HepG2 (cell line): ENCODE measurements at regions not wholly inside any gene's neighbourhood (a gene's known extent, or its start where the extent isn't known, plus 50 kb on each side); places are given as distances from the start of the nearest gene placed in this dataset.
"Not testable (repeated sequence)": the region's sequence is repeated elsewhere in the genome, so short reads cannot be mapped to it uniquely, and the experiment has no call there.

Experiments used
- ARID3A ChIP-seq: IDR thresholded peaks from 2 replicates; pipeline ENCODE4 v1.6.1; 2012; ENCODE audit warnings: low read depth, low read length, improper control_type of control experiment
- HDAC6 ChIP-seq: fragments of 200-600 bp; sonication (generic); IDR thresholded peaks from 2 replicates; pipeline ENCODE4 v1.7.0; 2017; ENCODE audit warnings: mild to moderate bottlenecking, antibody characterized with exemption, low read length, low read depth
- MEIS1 ChIP-seq: sonication (generic); formaldehyde crosslinking; IDR thresholded peaks from 2 replicates; pipeline ENCODE4 v1.9.0; 2021; ENCODE audit warnings: mild to moderate bottlenecking, missing genetic modification reagents, moderate library complexity, borderline replicate concordance
- MYC ChIP-seq: sonication (generic); formaldehyde crosslinking; IDR thresholded peaks from 2 replicates; pipeline ENCODE4 v1.9.0; 2021; ENCODE audit warnings: missing genetic modification reagents, borderline replicate concordance
- ZNF235 ChIP-seq: sonication (generic); formaldehyde crosslinking; IDR thresholded peaks from 2 replicates; pipeline ENCODE4 v1.8.1; 2023; ENCODE audit warnings: mild to moderate bottlenecking, missing genetic modification reagents, borderline replicate concordance
- ZNF253 ChIP-seq: sonication (generic); formaldehyde crosslinking; IDR thresholded peaks from 2 replicates; pipeline ENCODE4 v1.8.0; 2022; ENCODE audit warnings: mild to moderate bottlenecking, missing genetic modification reagents, borderline replicate concordance
- ZNF432 ChIP-seq: sonication (generic); formaldehyde crosslinking; IDR thresholded peaks from 2 replicates; pipeline ENCODE4 v1.5.0; 2020; ENCODE audit warnings: missing genetic modification reagents, mild to moderate bottlenecking, borderline replicate concordance
- TF ChIP-seq, protein P1 (sequence below), 2 experiments: IDR thresholded peaks; 2 replicates each; pipeline ENCODE4 v1.6.1; 2011 to 2012; ENCODE audit warnings: low read length in 2 of 2, borderline replicate concordance in 1 of 2, low read depth in 1 of 2, mild to moderate bottlenecking in 1 of 2, moderate library complexity in 1 of 2
- TF ChIP-seq, protein P2 (sequence below): IDR thresholded peaks from 2 replicates; pipeline ENCODE4 v1.6.1; 2012; ENCODE audit warnings: inconsistent platforms

DNA sequence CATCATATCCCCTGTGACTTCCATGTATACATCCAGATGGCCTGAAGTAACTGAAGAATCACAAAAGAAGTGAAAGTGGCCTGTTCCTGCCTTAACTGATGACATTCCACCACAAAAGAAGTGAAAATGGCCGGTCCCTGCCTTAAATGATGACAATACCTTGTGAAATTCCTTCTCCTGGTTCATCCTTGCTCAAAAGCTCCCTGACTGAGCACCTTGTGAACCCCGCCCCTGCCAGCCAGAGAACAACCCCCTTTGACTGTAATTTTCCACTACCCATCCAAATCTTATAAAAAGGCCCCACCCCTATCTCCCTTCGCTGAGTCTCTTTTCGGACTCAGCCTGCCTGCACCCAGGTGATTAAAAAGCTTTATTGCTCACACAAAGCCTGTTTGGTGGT is 680.2 kb downstream of the KHDRBS2 start:
- TF ChIP-seq ARID3A; MEIS1 (CRISPR knock-in tag); HDAC6; MYC (CRISPR knock-in tag); ZNF253 (CRISPR knock-in tag); ZNF432 (CRISPR knock-in tag); ZNF235 (CRISPR knock-in tag): not testable (repeated sequence)
- TF ChIP-seq, protein P1, sequence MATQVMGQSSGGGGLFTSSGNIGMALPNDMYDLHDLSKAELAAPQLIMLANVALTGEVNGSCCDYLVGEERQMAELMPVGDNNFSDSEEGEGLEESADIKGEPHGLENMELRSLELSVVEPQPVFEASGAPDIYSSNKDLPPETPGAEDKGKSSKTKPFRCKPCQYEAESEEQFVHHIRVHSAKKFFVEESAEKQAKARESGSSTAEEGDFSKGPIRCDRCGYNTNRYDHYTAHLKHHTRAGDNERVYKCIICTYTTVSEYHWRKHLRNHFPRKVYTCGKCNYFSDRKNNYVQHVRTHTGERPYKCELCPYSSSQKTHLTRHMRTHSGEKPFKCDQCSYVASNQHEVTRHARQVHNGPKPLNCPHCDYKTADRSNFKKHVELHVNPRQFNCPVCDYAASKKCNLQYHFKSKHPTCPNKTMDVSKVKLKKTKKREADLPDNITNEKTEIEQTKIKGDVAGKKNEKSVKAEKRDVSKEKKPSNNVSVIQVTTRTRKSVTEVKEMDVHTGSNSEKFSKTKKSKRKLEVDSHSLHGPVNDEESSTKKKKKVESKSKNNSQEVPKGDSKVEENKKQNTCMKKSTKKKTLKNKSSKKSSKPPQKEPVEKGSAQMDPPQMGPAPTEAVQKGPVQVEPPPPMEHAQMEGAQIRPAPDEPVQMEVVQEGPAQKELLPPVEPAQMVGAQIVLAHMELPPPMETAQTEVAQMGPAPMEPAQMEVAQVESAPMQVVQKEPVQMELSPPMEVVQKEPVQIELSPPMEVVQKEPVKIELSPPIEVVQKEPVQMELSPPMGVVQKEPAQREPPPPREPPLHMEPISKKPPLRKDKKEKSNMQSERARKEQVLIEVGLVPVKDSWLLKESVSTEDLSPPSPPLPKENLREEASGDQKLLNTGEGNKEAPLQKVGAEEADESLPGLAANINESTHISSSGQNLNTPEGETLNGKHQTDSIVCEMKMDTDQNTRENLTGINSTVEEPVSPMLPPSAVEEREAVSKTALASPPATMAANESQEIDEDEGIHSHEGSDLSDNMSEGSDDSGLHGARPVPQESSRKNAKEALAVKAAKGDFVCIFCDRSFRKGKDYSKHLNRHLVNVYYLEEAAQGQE (IDR thresholded peaks at IDR 0.05; ENCODE audit: borderline replicate concordance in 1 of 2, low read depth in 1 of 2, low read length in 2 of 2), result not testable (repeated sequence)
- TF ChIP-seq, protein P2, sequence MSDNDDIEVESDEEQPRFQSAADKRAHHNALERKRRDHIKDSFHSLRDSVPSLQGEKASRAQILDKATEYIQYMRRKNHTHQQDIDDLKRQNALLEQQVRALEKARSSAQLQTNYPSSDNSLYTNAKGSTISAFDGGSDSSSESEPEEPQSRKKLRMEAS, result not testable (repeated sequence)
